Left ventricle myocardium superior (tissue), 1 donor: ENCODE measurements at regions not wholly inside any gene's neighbourhood (a gene's known extent, or its start where the extent isn't known, plus 50 kb on each side); places are given as distances from the start of the nearest gene placed in this dataset.

Experiments used
- ATAC-seq: fragments of 200-7000 bp; cut with Tn5 transposase; one replicate; pipeline ENCODE4 v1.9.1; 2020; ENCODE audit warnings: mild to moderate bottlenecking, moderate library complexity
- DNase-seq: peaks from one replicate; pipeline ENCODE4 v3.0.0-alpha.2; 2020
- intact Hi-C: fragments of 100-400 bp; cut with micrococcal nuclease; formaldehyde crosslinking; loops from one replicate; pipeline ENCODE4 v1.11.0; 2022
- donor health status: DM: no; HTN: yes; CAD: no; lungs with severe emphysema.

GRCh38 chr12:98397323-98398105 lies 117.9 kb upstream of the TMPO start:
- intact Hi-C loops: loop anchor here (5.0 kb wide), 1 partner anchor 1250 kb away; no protein-coding TSS in a partner anchor
- peak; percentile 85 for DNase-seq
- peak; percentile 99 for ATAC-seq

GRCh38 chr12:98399532-98399931 lies 115.9 kb upstream of the TMPO start:
- intact Hi-C loops: loop anchor here (5.0 kb wide), 1 partner anchor 1252 kb away; no protein-coding TSS in a partner anchor
- DNase-seq (no peak), ATAC-seq (no peak)

- DNase-seq (no peak), ATAC-seq (no peak)
- intact Hi-C loops: no loop called here
Observed at GRCh38 chr12:98401427-98401826, 114.0 kb upstream of the TMPO start.

GRCh38 chr12:98402091-98402490 lies 113.3 kb upstream of the TMPO start:
- DNase-seq (no peak), ATAC-seq (no peak)
- intact Hi-C loops: no loop called here

- intact Hi-C loops: no loop called here
- no peak for ATAC-seq
- DNase-seq: no peak
Observed at GRCh38 chr12:98402671-98403070, 112.7 kb upstream of the TMPO start.

- no peak for ATAC-seq
- intact Hi-C loops: no loop called here
- DNase-seq: no peak
Observed at GRCh38 chr12:98403385-98403784, 112.0 kb upstream of the TMPO start.

GRCh38 chr12:98403936-98404335 lies 111.5 kb upstream of the TMPO start:
- intact Hi-C loops: no loop called here
- no peak for DNase-seq
- peak; percentile 38 for ATAC-seq

- intact Hi-C loops: no loop called here
- DNase-seq (no peak), ATAC-seq (no peak)
Observed at GRCh38 chr12:98405805-98406366, 109.5 kb upstream of the TMPO start.

GRCh38 chr12:98406378-98406777 lies 109.0 kb upstream of the TMPO start:
- no peak for DNase-seq
- no peak for ATAC-seq
- intact Hi-C loops: no loop called here

- DNase-seq: no peak
- ATAC-seq: no peak
- intact Hi-C loops: no loop called here
Observed at GRCh38 chr12:98408681-98409080, 106.7 kb upstream of the TMPO start.

- intact Hi-C loops: no loop called here
- no peak for ATAC-seq
- DNase-seq: no peak
Observed at GRCh38 chr12:98409548-98409947, 105.8 kb upstream of the TMPO start.

GRCh38 chr12:98410356-98410755 lies 105.0 kb upstream of the TMPO start:
- ATAC-seq (no peak), DNase-seq (no peak)
- intact Hi-C loops: no loop called here

- intact Hi-C loops: no loop called here
- DNase-seq (no peak), ATAC-seq (peak; percentile 55)
Observed at GRCh38 chr12:98416845-98417244, 98.5 kb upstream of the TMPO start.

GRCh38 chr12:98417266-98417665 lies 98.1 kb upstream of the TMPO start:
- ATAC-seq (peak; percentile 49), DNase-seq (no peak)
- intact Hi-C loops: no loop called here

GRCh38 chr12:98418357-98419075 lies 96.9 kb upstream of the TMPO start:
- DNase-seq (peak; percentile 85), ATAC-seq (peak; percentile 85)
- intact Hi-C loops: no loop called here

- ATAC-seq: no peak
- intact Hi-C loops: no loop called here
- DNase-seq: no peak
Observed at GRCh38 chr12:98419081-98419794, 96.2 kb upstream of the TMPO start.

GRCh38 chr12:98419795-98420404 lies 95.5 kb upstream of the TMPO start:
- no peak for ATAC-seq
- no peak for DNase-seq
- intact Hi-C loops: loop anchor here (10.0 kb wide), 1 partner anchor 85 kb away; no protein-coding TSS in a partner anchor

- DNase-seq: no peak
- ATAC-seq: no peak
- intact Hi-C loops: loop anchor here (10.0 kb wide), 1 partner anchor 84 kb away; no protein-coding TSS in a partner anchor
Observed at GRCh38 chr12:98420461-98420860, 94.9 kb upstream of the TMPO start.

- ATAC-seq (no peak), DNase-seq (no peak)
- intact Hi-C loops: loop anchor here (10.0 kb wide), 1 partner anchor 83 kb away; no protein-coding TSS in a partner anchor
Observed at GRCh38 chr12:98421316-98421715, 94.1 kb upstream of the TMPO start.
